IPS-18a (cell line): ENCODE measurements at regions not wholly inside any gene's neighbourhood (a gene's known extent, or its start where the extent isn't known, plus 50 kb on each side); places are given as distances from the start of the nearest gene placed in this dataset.
"Not testable (repeated sequence)": the region's sequence is repeated elsewhere in the genome, so short reads cannot be mapped to it uniquely, and the experiment has no call there.

Experiments
- H3K27ac ChIP-seq: one replicate; pipeline ENCODE4 v1.5.1; 2013; ENCODE audit warnings: low read length
- H3K27me3 ChIP-seq: one replicate; pipeline ENCODE4 v1.6.1; 2013; ENCODE audit warnings: mild to moderate bottlenecking, low read length; ENCODE audit not compliant: control insufficient read depth, insufficient read depth
- H3K36me3 ChIP-seq: one replicate; pipeline ENCODE4 v1.6.1; 2013; ENCODE audit warnings: low read depth, low read length; ENCODE audit not compliant: control insufficient read depth
- H3K4me1 ChIP-seq: one replicate; pipeline ENCODE4 v1.6.1; 2013; ENCODE audit warnings: low read depth, low read length; ENCODE audit not compliant: control insufficient read depth
- H3K4me3 ChIP-seq: one replicate; pipeline ENCODE4 v1.5.1; 2013; ENCODE audit warnings: low read length
- H3K9ac ChIP-seq: one replicate; pipeline ENCODE4 v1.6.1; 2013; ENCODE audit warnings: mild to moderate bottlenecking, low read length, moderate library complexity
- H3K9me3 ChIP-seq: one replicate; pipeline ENCODE4 v1.6.1; 2013; ENCODE audit warnings: low read depth, low read length; ENCODE audit not compliant: control insufficient read depth

DNA sequence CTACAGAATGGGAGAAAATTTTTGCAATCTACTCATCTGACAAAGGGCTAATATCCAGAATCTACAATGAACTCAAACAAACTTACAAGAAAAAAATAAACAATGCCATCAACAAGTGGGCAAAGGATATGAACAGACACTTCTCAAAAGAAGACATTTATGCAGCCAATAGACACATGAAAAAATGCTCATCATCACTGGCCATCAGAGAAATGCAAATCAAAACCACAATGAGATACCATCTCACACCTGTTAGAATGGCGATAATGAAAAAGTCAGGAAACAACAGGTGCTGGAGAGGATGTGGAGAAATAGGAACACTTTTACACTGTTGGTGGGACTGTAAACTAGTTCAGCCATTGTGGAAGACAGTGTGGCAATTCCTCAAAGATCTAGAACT, 60.3 kb upstream of the XAGE2 start:
- peaks cover 24% of the 10 kb centered on the region for H3K9me3 ChIP-seq
- H3K9ac ChIP-seq, H3K4me3 ChIP-seq, H3K27ac ChIP-seq, H3K36me3 ChIP-seq, H3K27me3 ChIP-seq, H3K4me1 ChIP-seq: not testable (repeated sequence)
